Colonic mucosa (tissue), 4 donors: ENCODE measurements at regions not wholly inside any gene's neighbourhood (a gene's known extent, or its start where the extent isn't known, plus 50 kb on each side); places are given as distances from the start of the nearest gene placed in this dataset.

Experiments used
- DNase-seq: peaks from one replicate; pipeline ENCODE4 v3.0.0-alpha.2; 2020
- H3K27ac ChIP-seq: fragments of 200-600 bp; one replicate; pipeline ENCODE4 v1.8.0; 2021
- H3K27me3 ChIP-seq: fragments of 200-600 bp; one replicate; pipeline ENCODE4 v1.8.0; 2021
- H3K36me3 ChIP-seq: fragments of 200-600 bp; one replicate; pipeline ENCODE4 v1.8.0; 2021
- H3K4me1 ChIP-seq: fragments of 200-600 bp; one replicate; pipeline ENCODE4 v1.8.0; 2021; ENCODE audit warnings: mild to moderate bottlenecking
- H3K4me3 ChIP-seq: fragments of 200-600 bp; one replicate; pipeline ENCODE4 v1.8.0; 2021
- H3K9ac ChIP-seq, 2 donors: one replicate each; pipeline ENCODE4 v1.7.0; 2013; ENCODE audit warnings: control low read depth in 2 of 2, low read depth in 2 of 2, low read length in 2 of 2
- H3K9me3 ChIP-seq: fragments of 200-600 bp; one replicate; pipeline ENCODE4 v1.8.0; 2021
- CTCF ChIP-seq: fragments of 200-600 bp; IDR thresholded peaks from one replicate; pipeline ENCODE4 v1.8.0; 2022; ENCODE audit warnings: antibody characterized with exemption, mild to moderate bottlenecking
- intact Hi-C: fragments of 100-400 bp; cut with DNase I; formaldehyde crosslinking; loops from one replicate; pipeline ENCODE4 v1.14.1; 2022
- donor health status: healthy.
- donor health status: DM: no; HTN: no; CAD: no.
- donor health status: DM: no; HTN: no; CAD: no.

DNA sequence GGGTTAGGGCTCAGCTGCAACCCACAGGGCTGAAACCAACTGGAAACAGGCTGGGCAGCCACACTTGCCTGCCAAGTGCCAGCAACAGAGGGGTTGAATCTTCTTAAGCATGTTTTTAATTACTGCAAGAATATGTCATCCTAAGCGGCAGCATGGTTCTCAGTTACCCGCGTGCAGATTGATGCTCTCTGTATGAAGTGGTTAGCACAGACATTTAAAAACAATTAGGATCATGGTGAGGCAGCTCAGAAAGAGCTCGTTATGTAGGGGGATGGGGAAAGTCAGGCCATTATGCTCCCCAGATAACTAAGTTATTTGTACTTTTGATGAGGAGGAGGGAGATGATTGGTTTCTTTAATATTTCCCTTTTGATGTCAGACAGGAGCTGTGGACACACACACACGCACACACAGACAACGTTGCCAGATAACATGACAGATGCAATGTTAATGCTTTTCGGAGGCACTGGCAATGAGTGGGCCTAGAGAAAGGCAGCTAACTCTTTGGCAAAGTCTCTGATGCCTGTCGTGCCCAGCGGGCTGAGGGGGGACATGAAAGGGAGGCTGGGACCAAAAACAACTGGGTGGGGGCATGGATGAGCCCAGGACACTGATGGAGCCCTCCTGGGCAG, 389.7 kb downstream of the NXPE2 start:
- no peaks in the 10 kb centered on the region for H3K4me1 ChIP-seq
- no peak for DNase-seq
- TF ChIP-seq CTCF, result no peak
- no peaks in the 10 kb centered on the region for H3K27me3 ChIP-seq
- no peak overlapping the region for H3K4me3 ChIP-seq
- no peaks in the 10 kb centered on the region for H3K9me3 ChIP-seq
- no peak overlapping the region for H3K27ac ChIP-seq
- intact Hi-C loops, result no loop called here
- no peaks in the 10 kb centered on the region for H3K36me3 ChIP-seq
- H3K9ac ChIP-seq, result no peak overlapping the region

- Histone ChIP-seq H3K27me3 (no peaks in the 10 kb centered on the region), H3K9ac (no peak overlapping the region), H3K36me3 (no peaks in the 10 kb centered on the region), H3K4me1 (no peaks in the 10 kb centered on the region), H3K9me3 (no peaks in the 10 kb centered on the region), H3K27ac (no peak overlapping the region), H3K4me3 (no peak overlapping the region)
- intact Hi-C loops, result no loop called here
- no peak for TF ChIP-seq CTCF
- DNase-seq, result no peak
These were observed 391.3 kb downstream of the NXPE2 start for GRCh38 chr11:115069599-115069998.

DNA sequence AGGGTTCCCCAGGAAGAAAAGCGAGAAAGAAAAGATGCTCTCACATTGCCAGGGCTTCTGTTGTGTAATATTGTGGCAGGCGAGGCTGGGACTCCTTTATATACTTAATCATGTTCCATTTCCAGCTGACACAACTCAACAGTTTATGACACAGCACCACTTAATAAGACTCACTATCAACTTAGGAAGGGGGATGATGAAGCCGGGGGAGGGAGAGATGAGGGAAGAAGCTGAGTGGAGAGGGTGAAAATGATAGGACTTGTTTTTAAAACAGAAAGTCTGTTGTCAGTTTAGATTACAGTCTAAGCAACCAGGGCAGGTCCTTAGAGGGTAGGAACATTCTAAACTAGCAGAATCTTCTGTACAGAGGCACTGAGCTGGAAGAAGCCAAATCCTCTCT, 397.0 kb downstream of the NXPE2 start:
- no peaks in the 10 kb centered on the region for H3K9me3 ChIP-seq
- no peak for TF ChIP-seq CTCF
- H3K4me3 ChIP-seq, result no peak overlapping the region
- H3K9ac ChIP-seq, result no peak overlapping the region
- intact Hi-C loops, result no loop called here
- H3K36me3 ChIP-seq, result no peaks in the 10 kb centered on the region
- no peaks in the 10 kb centered on the region for H3K27me3 ChIP-seq
- H3K27ac ChIP-seq, result no peak overlapping the region
- no peaks in the 10 kb centered on the region for H3K4me1 ChIP-seq
- no peak for DNase-seq

DNA sequence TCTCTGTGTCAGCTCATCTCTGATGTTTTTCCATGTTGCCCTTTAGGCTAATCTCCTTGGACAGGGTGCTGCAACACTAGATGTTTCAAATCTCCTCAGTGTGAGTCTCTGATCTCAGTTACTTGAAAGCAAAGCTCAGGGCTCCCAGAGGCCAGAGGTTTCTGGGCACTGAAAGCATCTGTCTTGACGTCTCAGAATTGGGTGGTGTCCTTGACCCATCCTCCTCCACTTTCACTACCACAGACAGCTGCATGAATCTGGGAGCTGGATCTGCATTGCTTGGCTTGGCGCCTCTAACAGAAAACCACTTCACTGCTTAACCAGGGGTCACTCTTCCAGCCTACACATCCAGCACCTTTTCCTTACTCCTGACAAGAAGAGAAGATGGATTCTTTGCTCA, 399.4 kb downstream of the NXPE2 start:
- no peaks in the 10 kb centered on the region for H3K27me3 ChIP-seq
- intact Hi-C loops, result no loop called here
- H3K9me3 ChIP-seq, result no peaks in the 10 kb centered on the region
- no peak overlapping the region for H3K9ac ChIP-seq
- no peak overlapping the region for H3K27ac ChIP-seq
- TF ChIP-seq CTCF, result no peak
- H3K36me3 ChIP-seq, result no peaks in the 10 kb centered on the region
- DNase-seq, result no peak
- no peak overlapping the region for H3K4me3 ChIP-seq
- no peaks in the 10 kb centered on the region for H3K4me1 ChIP-seq

GRCh38 chr11:115078461-115079438, 400.4 kb downstream of the NXPE2 start:
- Histone ChIP-seq H3K9me3 (no peaks in the 10 kb centered on the region), H3K4me3 (no peak overlapping the region), H3K9ac (no peak overlapping the region), H3K27me3 (no peaks in the 10 kb centered on the region), H3K36me3 (no peaks in the 10 kb centered on the region), H3K27ac (no peak overlapping the region), H3K4me1 (no peaks in the 10 kb centered on the region)
- intact Hi-C loops, result no loop called here
- no peak for TF ChIP-seq CTCF
- no peak for DNase-seq
